Coronary artery (tissue), 2 donors: ENCODE measurements at regions not wholly inside any gene's neighbourhood (a gene's known extent, or its start where the extent isn't known, plus 50 kb on each side); places are given as distances from the start of the nearest gene placed in this dataset.
A peak's percentile ranks its signal among the peaks of the same experiment; 100 is the strongest.

Source experiments
- DNase-seq: peaks from one replicate; pipeline ENCODE4 v3.0.0-alpha.2; 2017; ENCODE audit warnings: low spot score
- H3K27ac ChIP-seq, 2 donors: fragments of 200-600 bp; sonication (generic); one replicate each; pipeline ENCODE4 v1.5.1; 2016 to 2019
- H3K4me3 ChIP-seq: fragments of 200-600 bp; sonication (generic); 2 replicates; pipeline ENCODE4 v1.5.1; 2016; ENCODE audit warnings: mild to moderate bottlenecking, moderate library complexity
- TF ChIP-seq, protein P1 (sequence below): fragments of 200-600 bp; sonication (generic); IDR thresholded peaks from one replicate; pipeline ENCODE4 v1.5.1; 2019; ENCODE audit warnings: antibody characterized with exemption

DNA sequence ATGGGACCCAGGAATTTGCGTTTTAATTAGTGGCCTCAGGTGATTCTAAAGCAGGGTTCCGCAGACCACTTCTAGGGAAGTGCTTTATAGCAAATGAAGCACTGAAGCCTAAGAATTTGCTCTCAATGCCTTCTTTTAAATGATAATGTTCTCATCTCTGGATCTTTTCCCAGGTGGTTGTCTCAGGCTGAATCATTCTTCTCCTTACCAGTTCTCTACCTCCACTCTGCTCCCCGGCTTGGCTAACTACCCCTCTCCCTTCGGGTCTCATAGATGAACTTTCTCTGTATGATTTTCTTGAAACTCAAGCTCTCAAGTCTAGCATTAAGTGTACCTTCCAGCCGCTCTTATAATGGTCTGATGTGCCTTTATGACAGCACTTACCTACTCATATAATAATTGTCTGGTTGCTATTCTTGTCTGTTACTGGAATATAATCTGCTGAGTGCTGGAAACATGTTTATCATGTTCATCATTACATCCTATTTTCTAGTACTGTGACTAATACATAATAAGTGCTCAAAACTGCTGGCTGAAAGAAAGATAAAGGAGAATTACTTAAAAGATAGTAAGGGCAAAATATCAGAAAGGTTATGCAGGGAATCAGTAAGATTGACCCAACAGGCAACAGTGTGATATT, 195.9 kb upstream of the SESN3 start:
- Histone ChIP-seq H3K27ac (no peak overlapping the region), H3K4me3 (no peak overlapping the region)
- DNase-seq = no peak
- TF ChIP-seq, protein P1, sequence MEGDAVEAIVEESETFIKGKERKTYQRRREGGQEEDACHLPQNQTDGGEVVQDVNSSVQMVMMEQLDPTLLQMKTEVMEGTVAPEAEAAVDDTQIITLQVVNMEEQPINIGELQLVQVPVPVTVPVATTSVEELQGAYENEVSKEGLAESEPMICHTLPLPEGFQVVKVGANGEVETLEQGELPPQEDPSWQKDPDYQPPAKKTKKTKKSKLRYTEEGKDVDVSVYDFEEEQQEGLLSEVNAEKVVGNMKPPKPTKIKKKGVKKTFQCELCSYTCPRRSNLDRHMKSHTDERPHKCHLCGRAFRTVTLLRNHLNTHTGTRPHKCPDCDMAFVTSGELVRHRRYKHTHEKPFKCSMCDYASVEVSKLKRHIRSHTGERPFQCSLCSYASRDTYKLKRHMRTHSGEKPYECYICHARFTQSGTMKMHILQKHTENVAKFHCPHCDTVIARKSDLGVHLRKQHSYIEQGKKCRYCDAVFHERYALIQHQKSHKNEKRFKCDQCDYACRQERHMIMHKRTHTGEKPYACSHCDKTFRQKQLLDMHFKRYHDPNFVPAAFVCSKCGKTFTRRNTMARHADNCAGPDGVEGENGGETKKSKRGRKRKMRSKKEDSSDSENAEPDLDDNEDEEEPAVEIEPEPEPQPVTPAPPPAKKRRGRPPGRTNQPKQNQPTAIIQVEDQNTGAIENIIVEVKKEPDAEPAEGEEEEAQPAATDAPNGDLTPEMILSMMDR = no peak

DNA sequence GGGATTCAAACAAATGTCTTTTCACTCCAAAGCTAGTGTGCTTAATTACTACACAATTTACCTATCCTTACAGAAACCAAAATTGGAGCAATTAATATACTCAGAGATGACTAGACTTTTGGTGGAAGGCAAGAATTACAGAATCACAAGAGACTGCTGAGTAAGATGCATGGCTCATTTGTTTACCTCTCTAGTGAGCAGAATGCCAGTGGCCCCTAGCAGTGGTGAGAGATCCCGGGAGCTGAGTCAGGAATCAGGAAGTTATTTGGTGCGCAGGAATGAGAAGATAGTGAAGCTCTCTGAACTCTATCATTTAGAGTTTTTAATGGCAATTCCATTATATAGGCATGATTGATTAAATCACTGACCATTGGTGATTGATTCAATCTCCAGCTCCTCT, 188.9 kb upstream of the SESN3 start:
- DNase-seq = no peak
- Histone ChIP-seq H3K4me3 (no peak overlapping the region), H3K27ac (no peak overlapping the region)
- TF ChIP-seq, protein P1 = no peak

DNA sequence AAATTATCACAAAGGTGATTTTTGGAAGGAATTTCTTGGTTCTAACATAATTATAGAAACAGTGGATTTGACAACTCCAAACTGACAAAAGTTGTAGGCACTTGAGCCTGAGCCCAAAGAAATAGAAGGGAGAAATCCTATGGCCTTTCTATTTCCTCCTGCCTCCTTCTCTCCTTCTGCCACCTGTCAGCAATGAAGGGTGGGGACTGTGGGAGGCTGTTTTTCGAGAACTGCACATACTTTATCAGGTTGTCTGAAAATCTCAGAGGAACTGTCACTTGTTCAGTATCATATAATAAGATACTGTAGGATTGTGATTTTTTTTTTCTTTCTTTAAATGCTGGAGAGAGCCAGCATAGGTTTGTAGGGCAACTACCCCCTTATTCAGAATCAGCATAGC, 187.9 kb upstream of the SESN3 start:
- no peak for DNase-seq
- no peak overlapping the region for H3K27ac ChIP-seq
- TF ChIP-seq, protein P1 = no peak
- H3K4me3 ChIP-seq = no peak overlapping the region

DNA sequence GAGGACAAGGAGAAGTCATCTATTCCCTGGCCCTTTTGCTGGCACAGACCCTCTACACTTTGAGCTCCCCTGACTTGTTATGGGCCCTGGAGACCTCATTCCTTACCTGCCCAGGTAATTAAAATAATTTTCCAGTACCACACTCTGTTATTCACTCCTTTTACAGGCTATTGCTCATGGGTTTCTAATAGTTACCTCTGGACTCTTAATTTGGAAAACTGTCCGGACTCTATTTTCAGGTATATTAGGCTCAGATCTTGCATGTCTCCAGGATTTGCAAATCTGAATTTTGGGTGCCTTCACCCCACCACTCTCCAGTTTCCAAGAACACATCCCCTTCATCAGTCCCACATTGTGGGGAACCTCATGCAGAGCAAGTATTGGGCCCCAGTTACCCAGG, 186.8 kb upstream of the SESN3 start:
- TF ChIP-seq, protein P1 = no peak
- Histone ChIP-seq H3K4me3 (no peak overlapping the region), H3K27ac (no peak overlapping the region)
- no peak for DNase-seq

DNA sequence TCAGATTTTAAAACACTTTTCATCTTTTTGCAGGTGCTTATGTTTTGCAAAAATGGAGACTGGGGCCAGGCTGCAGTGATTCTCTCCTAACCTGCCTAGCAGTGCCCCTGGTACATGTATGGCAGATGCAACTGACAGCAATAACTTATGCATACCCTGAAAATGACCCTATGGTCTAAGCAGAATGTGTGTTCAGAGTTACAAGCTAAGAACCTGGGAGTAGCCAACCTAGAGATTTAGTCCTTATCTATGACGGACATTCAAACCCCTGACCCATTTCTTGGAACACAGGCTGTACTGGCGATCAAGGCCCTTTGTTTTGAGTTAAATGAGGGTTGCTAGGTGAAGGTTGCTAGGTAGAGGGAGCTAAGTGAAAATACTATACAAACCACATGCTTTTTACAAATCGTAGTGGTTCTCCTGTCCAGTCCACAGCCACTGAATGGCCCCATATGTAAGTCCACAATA, 184.9 kb upstream of the SESN3 start:
- peak overlapping the region in 1 of 2 donors; percentile 39 for H3K27ac ChIP-seq
- DNase-seq = no peak
- H3K4me3 ChIP-seq = no peak overlapping the region
- TF ChIP-seq, protein P1 = no peak

DNA sequence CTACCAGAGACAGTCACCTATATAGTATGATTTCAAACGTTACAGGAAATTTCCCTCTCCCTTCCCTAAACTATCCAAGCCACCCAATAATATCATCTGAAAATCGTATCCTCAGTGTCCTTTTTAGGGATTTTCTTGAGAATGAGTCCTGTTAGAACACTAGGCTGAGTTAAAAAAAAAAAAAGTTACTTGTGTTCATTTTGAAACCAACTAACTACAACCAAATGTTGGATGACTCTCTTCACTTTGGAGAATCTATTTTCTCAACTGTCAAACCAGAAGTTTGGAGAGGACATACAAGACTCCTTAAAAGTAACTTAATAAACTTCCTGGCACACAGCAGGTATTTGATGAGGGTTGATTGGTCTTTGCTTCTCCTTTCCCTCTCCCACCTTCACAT, 183.2 kb upstream of the SESN3 start:
- Histone ChIP-seq H3K4me3 (no peak overlapping the region), H3K27ac (no peak overlapping the region)
- TF ChIP-seq, protein P1 = no peak
- no peak for DNase-seq

DNA sequence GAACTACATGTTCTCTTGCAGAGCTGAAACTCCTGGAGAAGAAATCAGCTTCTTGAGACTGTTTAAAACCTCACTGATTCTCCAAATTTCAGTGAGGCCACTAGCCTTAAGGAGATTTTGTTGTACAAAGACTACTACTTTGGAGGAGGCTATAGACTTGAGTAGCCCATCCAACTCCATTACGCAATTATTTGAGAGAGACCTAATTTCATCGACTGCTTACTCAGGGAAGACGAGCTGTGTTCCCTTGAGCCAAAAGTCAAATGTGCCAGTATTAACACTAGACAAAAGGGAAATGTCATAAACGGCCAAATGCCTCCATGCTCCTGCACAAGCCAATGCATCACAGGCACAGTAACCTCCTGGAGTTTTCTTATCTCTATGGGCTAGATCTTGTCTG, 182.8 kb upstream of the SESN3 start:
- TF ChIP-seq, protein P1 = no peak
- no peak overlapping the region for H3K4me3 ChIP-seq
- no peak for DNase-seq
- H3K27ac ChIP-seq = no peak overlapping the region
